ENCODE measurements at regions not wholly inside any gene's neighbourhood (a gene's known extent, or its start where the extent isn't known, plus 50 kb on each side); places are given as distances from the start of the nearest gene placed in this dataset.

GRCh38 chr6:84618836-84619235 is 145.6 kb downstream of the TBX18 start:
- no peak for TF ChIP-seq FOXM1 (IDR thresholded peaks at IDR 0.05; ENCODE audit: borderline replicate concordance)
- TF ChIP-seq ARNT (IDR thresholded peaks at IDR 0.05), result no peak
- TF ChIP-seq FOXA1 (IDR thresholded peaks at IDR 0.05), result no peak
- TF ChIP-seq TARDBP (IDR thresholded peaks at IDR 0.05), result no peak
- TF ChIP-seq BHLHE40 (IDR thresholded peaks at IDR 0.05; ENCODE audit: borderline replicate concordance), result no peak
- TF ChIP-seq PKNOX1 (IDR thresholded peaks at IDR 0.05), result no peak
- no peak for TF ChIP-seq SUZ12 (IDR thresholded peaks at IDR 0.05)
- TF ChIP-seq FOXK2 (IDR thresholded peaks at IDR 0.05), result no peak

All from HEK293T (cell line).